ENCODE measurements at regions not wholly inside any gene's neighbourhood (a gene's known extent, or its start where the extent isn't known, plus 50 kb on each side); places are given as distances from the start of the nearest gene placed in this dataset.

- Mint-ChIP-seq H3K9me3 (no peaks in the 10 kb centered on the region), H3K27ac (no peak overlapping the region), H3K27me3 (ENCODE audit: insufficient read depth) (no peaks in the 10 kb centered on the region), H3K4me1 (ENCODE audit: low read depth) (no peaks in the 10 kb centered on the region), H3K36me3 (ENCODE audit: low read depth) (no peaks in the 10 kb centered on the region), H3K4me3 (no peak overlapping the region)
- no peak for DNase-seq
- TF ChIP-seq CTCF (IDR thresholded peaks at IDR 0.05) = no peak
These were observed 1416.4 kb downstream of the DSC3 start for GRCh38 chr18:29626094-29626493.

- H3K4me3 Mint-ChIP-seq = no peak overlapping the region
- no peaks in the 10 kb centered on the region for H3K4me1 Mint-ChIP-seq (ENCODE audit: low read depth)
- TF ChIP-seq CTCF (IDR thresholded peaks at IDR 0.05) = no peak
- no peaks in the 10 kb centered on the region for H3K9me3 Mint-ChIP-seq
- no peaks in the 10 kb centered on the region for H3K36me3 Mint-ChIP-seq (ENCODE audit: low read depth)
- DNase-seq = no peak
- no peak overlapping the region for H3K27ac Mint-ChIP-seq
- no peaks in the 10 kb centered on the region for H3K27me3 Mint-ChIP-seq (ENCODE audit: insufficient read depth)
These were observed 1425.7 kb downstream of the DSC3 start for GRCh38 chr18:29616867-29617266.

GRCh38 chr18:29608982-29609381 lies 1432.1 kb upstream of the CDH2 start:
- Mint-ChIP-seq H3K36me3 (ENCODE audit: low read depth) (peaks cover 20% of the 10 kb centered on the region), H3K4me3 (no peak overlapping the region), H3K9me3 (peaks cover 24% of the 10 kb centered on the region), H3K4me1 (ENCODE audit: low read depth) (no peaks in the 10 kb centered on the region), H3K27me3 (ENCODE audit: insufficient read depth) (no peaks in the 10 kb centered on the region), H3K27ac (no peak overlapping the region)
- DNase-seq = no peak
- no peak for TF ChIP-seq CTCF (IDR thresholded peaks at IDR 0.05)

- Mint-ChIP-seq H3K27ac (no peak overlapping the region), H3K36me3 (ENCODE audit: low read depth) (peaks cover 20% of the 10 kb centered on the region), H3K9me3 (peaks cover 24% of the 10 kb centered on the region), H3K4me3 (no peak overlapping the region), H3K27me3 (ENCODE audit: insufficient read depth) (no peaks in the 10 kb centered on the region), H3K4me1 (ENCODE audit: low read depth) (no peaks in the 10 kb centered on the region)
- DNase-seq = no peak
- TF ChIP-seq CTCF (IDR thresholded peaks at IDR 0.05) = no peak
These were observed 1428.4 kb upstream of the CDH2 start for GRCh38 chr18:29605365-29605764.

GRCh38 chr18:29596959-29597358 lies 1420.0 kb upstream of the CDH2 start:
- Mint-ChIP-seq H3K4me1 (ENCODE audit: low read depth) (peaks cover 13% of the 10 kb centered on the region), H3K36me3 (ENCODE audit: low read depth) (no peaks in the 10 kb centered on the region), H3K27me3 (ENCODE audit: insufficient read depth) (no peaks in the 10 kb centered on the region), H3K27ac (no peak overlapping the region), H3K9me3 (no peaks in the 10 kb centered on the region), H3K4me3 (no peak overlapping the region)
- TF ChIP-seq CTCF (IDR thresholded peaks at IDR 0.05) = no peak
- DNase-seq = no peak

GRCh38 chr18:29594493-29594892 lies 1417.6 kb upstream of the CDH2 start:
- H3K4me3 Mint-ChIP-seq = no peak overlapping the region
- H3K27ac Mint-ChIP-seq = no peak overlapping the region
- no peaks in the 10 kb centered on the region for H3K9me3 Mint-ChIP-seq
- H3K4me1 Mint-ChIP-seq (ENCODE audit: low read depth) = peaks cover 5% of the 10 kb centered on the region; the same call in 1 of the 2 replicates
- no peak for DNase-seq
- no peaks in the 10 kb centered on the region for H3K27me3 Mint-ChIP-seq (ENCODE audit: insufficient read depth)
- no peaks in the 10 kb centered on the region for H3K36me3 Mint-ChIP-seq (ENCODE audit: low read depth)
- TF ChIP-seq CTCF (IDR thresholded peaks at IDR 0.05) = no peak

All from HFFc6 (cell line).